ENCODE measurements at regions not wholly inside any gene's neighbourhood (a gene's known extent, or its start where the extent isn't known, plus 50 kb on each side); places are given as distances from the start of the nearest gene placed in this dataset.

GRCh38 chr5:148723143-148723542, 68.8 kb upstream of the HTR4 start:
- no peak overlapping the region for H3K27ac ChIP-seq (ENCODE audit: low read depth in 2 of 2, low read length in 2 of 2)
- no peak for DNase-seq
- peaks cover 0 to 3% (median 0%) of the 10 kb centered on the region in 3 donors for H3K4me1 ChIP-seq (ENCODE audit: control insufficient read depth in 2 of 3, insufficient read depth in 2 of 3, low read depth in 1 of 3, low read length in 3 of 3)
- intact Hi-C loops (cut with DNase I) = no loop called here
- H3K27me3 ChIP-seq (ENCODE audit: control insufficient read depth, insufficient read depth, low read length) = no peaks in the 10 kb centered on the region
- no peak for FAIRE-seq
- H3K9me3 ChIP-seq (ENCODE audit: control insufficient read depth in 2 of 3, insufficient read depth in 1 of 3, low read length in 3 of 3) = no peaks in the 10 kb centered on the region
- no peak overlapping the region for H3K9ac ChIP-seq (ENCODE audit: low read length in 3 of 3)
- no peak for TF ChIP-seq CTCF (IDR thresholded peaks at IDR 0.05; ENCODE audit: borderline replicate concordance, extremely low read depth, insufficient read depth)
- no peaks in the 10 kb centered on the region for H3K36me3 ChIP-seq (ENCODE audit: control insufficient read depth in 2 of 3, insufficient read depth in 3 of 3, low read length in 3 of 3)
- no peak overlapping the region for H3K4me3 ChIP-seq (ENCODE audit: low read length in 3 of 3)

GRCh38 chr5:148725675-148726074, 71.3 kb upstream of the HTR4 start:
- H3K4me3 ChIP-seq (ENCODE audit: low read length in 3 of 3) = no peak overlapping the region
- no peak for TF ChIP-seq CTCF (IDR thresholded peaks at IDR 0.05; ENCODE audit: borderline replicate concordance, extremely low read depth, insufficient read depth)
- H3K9me3 ChIP-seq (ENCODE audit: control insufficient read depth in 2 of 3, insufficient read depth in 1 of 3, low read length in 3 of 3) = no peaks in the 10 kb centered on the region
- no peaks in the 10 kb centered on the region for H3K36me3 ChIP-seq (ENCODE audit: control insufficient read depth in 2 of 3, insufficient read depth in 3 of 3, low read length in 3 of 3)
- no peak overlapping the region for H3K27ac ChIP-seq (ENCODE audit: low read depth in 2 of 2, low read length in 2 of 2)
- no peaks in the 10 kb centered on the region for H3K4me1 ChIP-seq (ENCODE audit: control insufficient read depth in 2 of 3, insufficient read depth in 2 of 3, low read depth in 1 of 3, low read length in 3 of 3)
- intact Hi-C loops (cut with DNase I) = no loop called here
- no peak overlapping the region for H3K9ac ChIP-seq (ENCODE audit: low read length in 3 of 3)
- H3K27me3 ChIP-seq (ENCODE audit: control insufficient read depth, insufficient read depth, low read length) = no peaks in the 10 kb centered on the region
- DNase-seq = no peak
- FAIRE-seq = no peak

GRCh38 chr5:148729182-148729581, 74.9 kb upstream of the HTR4 start:
- Histone ChIP-seq H3K4me3 (ENCODE audit: low read length in 3 of 3) (no peak overlapping the region), H3K36me3 (ENCODE audit: control insufficient read depth in 2 of 3, insufficient read depth in 3 of 3, low read length in 3 of 3) (no peaks in the 10 kb centered on the region), H3K4me1 (ENCODE audit: control insufficient read depth in 2 of 3, insufficient read depth in 2 of 3, low read depth in 1 of 3, low read length in 3 of 3) (no peaks in the 10 kb centered on the region), H3K27ac (ENCODE audit: low read depth in 2 of 2, low read length in 2 of 2) (no peak overlapping the region), H3K9ac (ENCODE audit: low read length in 3 of 3) (no peak overlapping the region), H3K27me3 (ENCODE audit: control insufficient read depth, insufficient read depth, low read length) (no peaks in the 10 kb centered on the region), H3K9me3 (ENCODE audit: control insufficient read depth in 2 of 3, insufficient read depth in 1 of 3, low read length in 3 of 3) (no peaks in the 10 kb centered on the region)
- no peak for TF ChIP-seq CTCF (IDR thresholded peaks at IDR 0.05; ENCODE audit: borderline replicate concordance, extremely low read depth, insufficient read depth)
- intact Hi-C loops (cut with DNase I) = no loop called here
- DNase-seq = no peak
- FAIRE-seq = no peak

- TF ChIP-seq CTCF (IDR thresholded peaks at IDR 0.05; ENCODE audit: borderline replicate concordance, extremely low read depth, insufficient read depth) = no peak
- Histone ChIP-seq H3K4me1 (ENCODE audit: control insufficient read depth in 2 of 3, insufficient read depth in 2 of 3, low read depth in 1 of 3, low read length in 3 of 3) (no peaks in the 10 kb centered on the region), H3K9me3 (ENCODE audit: control insufficient read depth in 2 of 3, insufficient read depth in 1 of 3, low read length in 3 of 3) (no peaks in the 10 kb centered on the region), H3K27ac (ENCODE audit: low read depth in 2 of 2, low read length in 2 of 2) (no peak overlapping the region), H3K4me3 (ENCODE audit: low read length in 3 of 3) (no peak overlapping the region), H3K36me3 (ENCODE audit: control insufficient read depth in 2 of 3, insufficient read depth in 3 of 3, low read length in 3 of 3) (no peaks in the 10 kb centered on the region), H3K27me3 (ENCODE audit: control insufficient read depth, insufficient read depth, low read length) (no peaks in the 10 kb centered on the region), H3K9ac (ENCODE audit: low read length in 3 of 3) (no peak overlapping the region)
- intact Hi-C loops (cut with DNase I) = loop anchor here (10.0 kb wide), 3 partner anchors 285 to 395 kb away; no protein-coding TSS in a partner anchor
- FAIRE-seq (no peak), DNase-seq (no peak)
Measured at GRCh38 chr5:148730270-148730669, 75.9 kb upstream of the HTR4 start.
